ENCODE measurements at regions not wholly inside any gene's neighbourhood (a gene's known extent, or its start where the extent isn't known, plus 50 kb on each side); places are given as distances from the start of the nearest gene placed in this dataset.

- TF ChIP-seq REST (IDR thresholded peaks at IDR 0.05; ENCODE audit: unreplicated experiment), result no peak
- TF ChIP-seq CTCF (conservative IDR thresholded peaks at IDR 0.05; ENCODE audit: low read depth in 2 of 2), result no peak
- TF ChIP-seq EZH2 (IDR thresholded peaks at IDR 0.05; ENCODE audit: low read depth, unreplicated experiment), result no peak
- no peak for TF ChIP-seq POLR2AphosphoS5 (IDR thresholded peaks at IDR 0.05; ENCODE audit: low read depth)
- no peak for TF ChIP-seq EZH2phosphoT487 (IDR thresholded peaks at IDR 0.05; ENCODE audit: unreplicated experiment)
- TF ChIP-seq NANOG (IDR thresholded peaks at IDR 0.05; ENCODE audit: borderline replicate concordance), result no peak
Measured at GRCh38 chr16:73140929-73141328, 93.0 kb upstream of the ZFHX3 start.
